ENCODE measurements at regions not wholly inside any gene's neighbourhood (a gene's known extent, or its start where the extent isn't known, plus 50 kb on each side); places are given as distances from the start of the nearest gene placed in this dataset.

DNA sequence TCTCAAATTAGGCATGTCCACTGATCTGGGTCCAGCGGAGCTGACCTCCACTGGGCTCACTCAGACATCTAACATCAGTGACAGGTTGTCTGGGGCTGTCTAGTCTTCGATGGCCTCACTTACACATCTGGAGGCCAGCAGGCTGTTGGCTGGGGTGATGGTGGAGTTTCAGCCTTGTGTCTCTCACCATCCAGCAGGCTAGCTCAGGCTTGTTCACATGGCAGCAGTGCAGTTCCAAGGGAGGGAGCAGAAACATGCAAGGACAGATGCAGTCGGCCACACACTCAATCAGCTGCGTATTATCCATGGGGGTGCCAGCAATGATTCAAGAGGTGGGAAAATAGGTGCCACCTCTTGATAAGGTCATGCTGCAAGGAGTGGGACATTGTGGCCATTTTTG lies 292.5 kb downstream of the SHQ1 start:
- dilution Hi-C loops (cut with MboI; ENCODE audit: extremely low pct_ligation_motif_present, low sequenced_read_pairs) (no loop called here), intact Hi-C loops (cut with micrococcal nuclease) (no loop called here)
- no peak overlapping the region for H2AFZ ChIP-seq (ENCODE audit: low read depth, low read length)
- DNase-seq (ENCODE audit: low read depth, low spot score) (no peak), FAIRE-seq (no peak)
- CTCF ChIA-PET, result no interaction called here
- H3K27me3 ChIP-seq (ENCODE audit: control insufficient read depth in 2 of 2, insufficient read depth in 2 of 2, low read length in 2 of 2), result no peaks in the 10 kb centered on the region
- BruUV-seq (replicated peaks), result no TSS peak
- no peaks in the 10 kb centered on the region for H3K79me2 ChIP-seq (ENCODE audit: control insufficient read depth, insufficient read depth, low read length)
- H4K20me1 ChIP-seq (replicated peaks; ENCODE audit: control insufficient read depth, extremely low read depth, insufficient read depth, low read length), result no peaks in the 10 kb centered on the region
- no peak overlapping the region for H3K9ac ChIP-seq (replicated peaks; ENCODE audit: extremely low read depth, insufficient read depth, low read length)
- H3K4me3 ChIP-seq (replicated peaks in 1 of 3; ENCODE audit: insufficient read depth in 1 of 3, low read depth in 1 of 3, low read length in 3 of 3), result no peak overlapping the region
- POLR2A ChIA-PET, result no interaction called here
- no peak overlapping the region for H3K27ac ChIP-seq (ENCODE audit: insufficient read depth, low read depth, low read length)
- H3K9me3 ChIP-seq (replicated peaks; ENCODE audit: control insufficient read depth, insufficient read depth, low read length), result no peaks in the 10 kb centered on the region
- H3K4me2 ChIP-seq (ENCODE audit: insufficient read depth, low read length), result no peak overlapping the region
- H3K9me1 ChIP-seq (replicated peaks; ENCODE audit: control insufficient read depth, extremely low read depth, insufficient read depth, low read length), result no peaks in the 10 kb centered on the region
- TF ChIP-seq JUN (IDR thresholded peaks at IDR 0.05; ENCODE audit: borderline replicate concordance, insufficient read depth, insufficient read length, low read depth) (no peak), FOS (IDR thresholded peaks at IDR 0.05; ENCODE audit: borderline replicate concordance, insufficient read depth, low read length) (no peak), POLR2AphosphoS5 (IDR thresholded peaks at IDR 0.05; ENCODE audit: insufficient read depth, low read depth, low read length) (no peak), EZH2 (IDR thresholded peaks at IDR 0.05; ENCODE audit: borderline replicate concordance, low read depth, low read length, severe bottlenecking) (no peak), MYC (IDR thresholded peaks at IDR 0.05; ENCODE audit: low read depth, low read length) (no peak), GATA2 (IDR thresholded peaks at IDR 0.05; ENCODE audit: insufficient read depth, insufficient read length, low read depth, low read length) (no peak), POLR2A (IDR thresholded peaks at IDR 0.05; ENCODE audit: low read depth, low read length) (no peak)
- TF ChIP-seq, protein P1, sequence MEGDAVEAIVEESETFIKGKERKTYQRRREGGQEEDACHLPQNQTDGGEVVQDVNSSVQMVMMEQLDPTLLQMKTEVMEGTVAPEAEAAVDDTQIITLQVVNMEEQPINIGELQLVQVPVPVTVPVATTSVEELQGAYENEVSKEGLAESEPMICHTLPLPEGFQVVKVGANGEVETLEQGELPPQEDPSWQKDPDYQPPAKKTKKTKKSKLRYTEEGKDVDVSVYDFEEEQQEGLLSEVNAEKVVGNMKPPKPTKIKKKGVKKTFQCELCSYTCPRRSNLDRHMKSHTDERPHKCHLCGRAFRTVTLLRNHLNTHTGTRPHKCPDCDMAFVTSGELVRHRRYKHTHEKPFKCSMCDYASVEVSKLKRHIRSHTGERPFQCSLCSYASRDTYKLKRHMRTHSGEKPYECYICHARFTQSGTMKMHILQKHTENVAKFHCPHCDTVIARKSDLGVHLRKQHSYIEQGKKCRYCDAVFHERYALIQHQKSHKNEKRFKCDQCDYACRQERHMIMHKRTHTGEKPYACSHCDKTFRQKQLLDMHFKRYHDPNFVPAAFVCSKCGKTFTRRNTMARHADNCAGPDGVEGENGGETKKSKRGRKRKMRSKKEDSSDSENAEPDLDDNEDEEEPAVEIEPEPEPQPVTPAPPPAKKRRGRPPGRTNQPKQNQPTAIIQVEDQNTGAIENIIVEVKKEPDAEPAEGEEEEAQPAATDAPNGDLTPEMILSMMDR (IDR thresholded peaks at IDR 0.05; ENCODE audit: extremely low read depth in 1 of 2, insufficient read depth in 1 of 2, low read depth in 1 of 2, low read length in 2 of 2), result no peak
- H3K36me3 ChIP-seq (ENCODE audit: control insufficient read depth in 2 of 2, extremely low read depth in 1 of 2, insufficient read depth in 2 of 2, low read length in 2 of 2), result no peaks in the 10 kb centered on the region
- H3K4me1 ChIP-seq (ENCODE audit: control insufficient read depth, extremely low read depth, insufficient read depth, low read length), result no peaks in the 10 kb centered on the region

Data from endothelial cell of umbilical vein (primary cell).